ENCODE measurements at regions not wholly inside any gene's neighbourhood (a gene's known extent, or its start where the extent isn't known, plus 50 kb on each side); places are given as distances from the start of the nearest gene placed in this dataset.

- Histone ChIP-seq H3K79me2 (ENCODE audit: insufficient read depth, low read length) (no peaks in the 10 kb centered on the region), H2BK15ac (ENCODE audit: low read depth, low read length) (no peak overlapping the region), H4K8ac (replicated peaks; ENCODE audit: insufficient read length, low read depth, low read length) (no peak overlapping the region), H3K23me2 (ENCODE audit: insufficient read length, low read depth, low read length, poor library complexity, severe bottlenecking) (no peaks in the 10 kb centered on the region), H3K4me2 (ENCODE audit: insufficient read depth, insufficient read length, low read length) (no peak overlapping the region), H2AFZ (ENCODE audit: low read length) (no peak overlapping the region), H2BK12ac (ENCODE audit: insufficient read length, low read depth, low read length) (no peak overlapping the region), H2BK20ac (ENCODE audit: low read depth, low read length, poor library complexity, severe bottlenecking) (no peak overlapping the region), H3K79me1 (ENCODE audit: insufficient read depth, low read depth, low read length, poor library complexity, severe bottlenecking) (no peaks in the 10 kb centered on the region), H3K27me3 (ENCODE audit: insufficient read depth, low read length) (no peaks in the 10 kb centered on the region), H4K5ac (ENCODE audit: insufficient read length, low read depth, low read length) (no peak overlapping the region), H4K91ac (ENCODE audit: insufficient read length, low read depth, low read length) (no peak overlapping the region), H2BK120ac (ENCODE audit: low read depth, low read length, poor library complexity, severe bottlenecking) (no peak overlapping the region), H4K20me1 (ENCODE audit: control insufficient read depth, insufficient read depth, insufficient read length) (no peaks in the 10 kb centered on the region), H3K56ac (ENCODE audit: insufficient read length, low read depth, low read length) (no peak overlapping the region), H3K4me1 (ENCODE audit: insufficient read depth, low read length) (peaks cover 6% of the 10 kb centered on the region; the same call in 1 of the 2 replicates), H3K9ac (ENCODE audit: extremely low read depth, insufficient read length, low read length) (no peak overlapping the region), H2BK5ac (ENCODE audit: insufficient read length, low read length) (no peak overlapping the region), H3K14ac (ENCODE audit: insufficient read depth, low read length) (no peak overlapping the region), H3K9me3 (ENCODE audit: control insufficient read depth, low read depth, low read length) (no peaks in the 10 kb centered on the region), H3K18ac (ENCODE audit: insufficient read length, low read depth, low read length) (no peak overlapping the region), H3K27ac (ENCODE audit: insufficient read length, low read depth, low read length) (no peak overlapping the region), H3T11ph (ENCODE audit: low read length) (no peak overlapping the region), H3K4ac (ENCODE audit: low read depth, low read length) (no peak overlapping the region), H3K23ac (ENCODE audit: insufficient read length, low read depth, low read length) (no peak overlapping the region), H2AK5ac (ENCODE audit: insufficient read length, low read length) (no peak overlapping the region)
- Mint-ChIP-seq H3K27me3 (ENCODE audit: low read depth) (no peaks in the 10 kb centered on the region), H3K4me3 (no peak overlapping the region), H3K4me1 (peaks cover 23 to 27% of the 10 kb centered on the region in 2 experiments), H3K36me3 (ENCODE audit: insufficient read depth in 1 of 3, low read depth in 3 of 3) (peaks cover 3 to 29% (median 7%) of the 10 kb centered on the region in 3 experiments; a peak in 6 of 7 replicates), H3K9me3 (peaks cover 18 to 24% of the 10 kb centered on the region in 2 experiments), H3K27ac (no peak overlapping the region)
- TF ChIP-seq CTCF (conservative IDR thresholded peaks at IDR 0.05): no peak
- no CpG with 5 or more reads among the region's 2 CpGs for WGBS (ENCODE audit: extremely low coverage, insufficient read length, low lambda C conversion rate)
- no peak for DNase-seq
These were observed 178.8 kb upstream of the NXPH2 start for GRCh38 chr2:138959031-138959430.
